H9 (cell line): ENCODE measurements at regions not wholly inside any gene's neighbourhood (a gene's known extent, or its start where the extent isn't known, plus 50 kb on each side); places are given as distances from the start of the nearest gene placed in this dataset.

Source experiments
- DNase-seq: peaks from one replicate; pipeline ENCODE4 v3.0.0-alpha.2; 2017
- H2AFZ ChIP-seq: one replicate; pipeline ENCODE4 v1.6.1; 2013; ENCODE audit warnings: mild to moderate bottlenecking, low read length, control low read depth, moderate library complexity
- H2AK5ac ChIP-seq: 2 replicates; pipeline ENCODE4 v1.6.1; 2013; ENCODE audit warnings: low read length, control low read depth, mixed read lengths; ENCODE audit not compliant: insufficient read length
- H2BK120ac ChIP-seq: one replicate; pipeline ENCODE4 v1.6.1; 2013; ENCODE audit warnings: low read depth, mild to moderate bottlenecking, low read length, control low read depth, inconsistent platforms; ENCODE audit not compliant: poor library complexity, severe bottlenecking
- H2BK12ac ChIP-seq: 2 replicates; pipeline ENCODE4 v1.6.1; 2013; ENCODE audit warnings: low read length, control low read depth, mixed read lengths, low read depth; ENCODE audit not compliant: insufficient read length
- H2BK15ac ChIP-seq: 2 replicates; pipeline ENCODE4 v1.6.1; 2013; ENCODE audit warnings: low read depth, low read length, control low read depth
- H2BK20ac ChIP-seq: one replicate; pipeline ENCODE4 v1.6.1; 2013; ENCODE audit warnings: low read depth, mild to moderate bottlenecking, low read length, control low read depth, inconsistent platforms; ENCODE audit not compliant: poor library complexity, severe bottlenecking
- H2BK5ac ChIP-seq: 2 replicates; pipeline ENCODE4 v1.6.1; 2013; ENCODE audit warnings: low read length, control low read depth, mixed read lengths; ENCODE audit not compliant: insufficient read length
- H3K14ac ChIP-seq: 2 replicates; pipeline ENCODE4 v1.6.1; 2013; ENCODE audit warnings: low read length, control low read depth; ENCODE audit not compliant: insufficient read depth
- H3K18ac ChIP-seq: 2 replicates; pipeline ENCODE4 v1.6.1; 2013; ENCODE audit warnings: low read depth, mild to moderate bottlenecking, mixed read lengths, low read length, control low read depth; ENCODE audit not compliant: insufficient read length
- H3K23ac ChIP-seq: 2 replicates; pipeline ENCODE4 v1.6.1; 2013; ENCODE audit warnings: low read length, control low read depth, mixed read lengths, low read depth; ENCODE audit not compliant: insufficient read length
- H3K23me2 ChIP-seq: 2 replicates; pipeline ENCODE4 v1.6.1; 2013; ENCODE audit warnings: low read depth, mild to moderate bottlenecking, mixed read lengths, low read length, control low read depth; ENCODE audit not compliant: insufficient read length, poor library complexity, severe bottlenecking
- H3K27ac ChIP-seq: 2 replicates; pipeline ENCODE4 v1.5.1; 2013; ENCODE audit warnings: low read length, control low read depth, mixed read lengths, low read depth; ENCODE audit not compliant: insufficient read length
- H3K27me3 ChIP-seq: 2 replicates; pipeline ENCODE4 v1.6.1; 2013; ENCODE audit warnings: low read length, control low read depth, inconsistent platforms; ENCODE audit not compliant: insufficient read depth
- H3K4ac ChIP-seq: 2 replicates; pipeline ENCODE4 v1.6.1; 2013; ENCODE audit warnings: low read depth, mild to moderate bottlenecking, control low read depth, inconsistent platforms, low read length, moderate library complexity
- H3K4me1 ChIP-seq: 2 replicates; pipeline ENCODE4 v1.6.1; 2013; ENCODE audit warnings: low read length, control low read depth, inconsistent platforms; ENCODE audit not compliant: insufficient read depth
- H3K4me2 ChIP-seq: 2 replicates; pipeline ENCODE4 v1.6.1; 2013; ENCODE audit warnings: low read length, control low read depth, mixed read lengths; ENCODE audit not compliant: insufficient read length, insufficient read depth
- H3K56ac ChIP-seq: 2 replicates; pipeline ENCODE4 v1.6.1; 2013; ENCODE audit warnings: low read depth, mild to moderate bottlenecking, mixed read lengths, low read length, control low read depth; ENCODE audit not compliant: insufficient read length
- H3K79me1 ChIP-seq: 2 replicates; pipeline ENCODE4 v1.6.1; 2013; ENCODE audit warnings: low read depth, mild to moderate bottlenecking, moderate library complexity, low read length, control low read depth, inconsistent platforms; ENCODE audit not compliant: insufficient read depth, poor library complexity, severe bottlenecking
- H3K79me2 ChIP-seq: 2 replicates; pipeline ENCODE4 v1.6.1; 2013; ENCODE audit warnings: low read length, control low read depth, inconsistent platforms; ENCODE audit not compliant: insufficient read depth
- H3K9ac ChIP-seq: 2 replicates; pipeline ENCODE4 v1.6.1; 2013; ENCODE audit warnings: low read length, control low read depth, mixed read lengths; ENCODE audit not compliant: insufficient read length; ENCODE audit errors: extremely low read depth
- H3K9me3 ChIP-seq: one replicate; pipeline ENCODE4 v1.6.1; 2013; ENCODE audit warnings: low read depth, low read length, inconsistent platforms; ENCODE audit not compliant: control insufficient read depth
- H3T11ph ChIP-seq: one replicate; pipeline ENCODE4 v1.6.1; 2013; ENCODE audit warnings: mild to moderate bottlenecking, low read length, control low read depth, inconsistent platforms
- H4K20me1 ChIP-seq: one replicate; pipeline ENCODE4 v1.6.1; 2013; ENCODE audit not compliant: control insufficient read depth, insufficient read length, insufficient read depth
- H4K5ac ChIP-seq: 2 replicates; pipeline ENCODE4 v1.6.1; 2013; ENCODE audit warnings: low read depth, mild to moderate bottlenecking, mixed read lengths, low read length, control low read depth; ENCODE audit not compliant: insufficient read length
- H4K8ac ChIP-seq: replicated peaks from 2 replicates; pipeline ENCODE4 v1.6.1; 2013; ENCODE audit warnings: low read length, control low read depth, mixed read lengths, low read depth; ENCODE audit not compliant: insufficient read length
- H4K91ac ChIP-seq: 2 replicates; pipeline ENCODE4 v1.6.1; 2013; ENCODE audit warnings: low read depth, mild to moderate bottlenecking, moderate library complexity, mixed read lengths, low read length, control low read depth; ENCODE audit not compliant: insufficient read length
- H3K27ac Mint-ChIP-seq, 3 experiments: 2 replicates in 2 of 3; 3 replicates in 1 of 3; pipeline ENCODE4 v1.8.0; 2020 to 2021; ENCODE audit warnings: mixed read lengths in 3 of 3, mild to moderate bottlenecking in 1 of 3, moderate library complexity in 1 of 3
- H3K27me3 Mint-ChIP-seq: 2 replicates; pipeline ENCODE4 v1.8.0; 2021; ENCODE audit warnings: low read depth, mild to moderate bottlenecking, moderate library complexity, mixed read lengths
- H3K36me3 Mint-ChIP-seq, 3 experiments: 2 replicates in 2 of 3; 3 replicates in 1 of 3; pipeline ENCODE4 v1.8.0; 2020 to 2021; ENCODE audit warnings: low read depth in 3 of 3, mixed read lengths in 3 of 3; ENCODE audit not compliant: insufficient read depth in 1 of 3
- H3K4me1 Mint-ChIP-seq, 2 experiments: 2 replicates each; pipeline ENCODE4 v1.8.0; 2020; ENCODE audit warnings: mixed read lengths in 2 of 2
- H3K4me3 Mint-ChIP-seq, 2 experiments: 2 replicates in 1 of 2; 3 replicates in 1 of 2; pipeline ENCODE4 v1.8.0; 2020 to 2021; ENCODE audit warnings: mild to moderate bottlenecking in 2 of 2, mixed read lengths in 2 of 2, moderate library complexity in 1 of 2
- H3K9me3 Mint-ChIP-seq, 2 experiments: 2 replicates in 1 of 2; 3 replicates in 1 of 2; pipeline ENCODE4 v1.8.0; 2020; ENCODE audit warnings: mild to moderate bottlenecking in 2 of 2, mixed read lengths in 2 of 2, moderate library complexity in 1 of 2
- WGBS: extraction: QIAGEN DNeasy Blood & Tissue Kit; methylation state at CpG from one replicate; pipeline ENCODE4 v1.1.7; 2013; ENCODE audit warnings: missing lambda C conversion rate, low lambda C conversion rate, mixed read lengths; ENCODE audit not compliant: insufficient read length; ENCODE audit errors: extremely low coverage; 5-methylcytosine and 5-hydroxymethylcytosine counted together
- TF ChIP-seq, protein P1 (sequence below): fragments of 200-600 bp; sonication (generic); conservative IDR thresholded peaks from 3 replicates; pipeline ENCODE4 v1.8.0; 2021; ENCODE audit warnings: antibody characterized with exemption, mild to moderate bottlenecking

GRCh38 chrX:10755439-10756334, 135.3 kb upstream of the MID1 start:
- H3K4me1 Mint-ChIP-seq = peaks cover 51 to 52% of the 10 kb centered on the region in 2 experiments
- H3K79me2 ChIP-seq = no peaks in the 10 kb centered on the region; the same call in none of the 2 replicates
- no CpG with 5 or more reads among the region's 9 CpGs for WGBS
- peak overlapping the region; percentile 31 for H3K4me2 ChIP-seq
- H4K8ac ChIP-seq = no peak overlapping the region
- H4K91ac ChIP-seq = no peak overlapping the region
- H3K79me1 ChIP-seq = no peaks in the 10 kb centered on the region
- no peaks in the 10 kb centered on the region; a peak in 2 of 7 replicates for H3K36me3 Mint-ChIP-seq
- H4K5ac ChIP-seq = no peak overlapping the region
- H3K27me3 ChIP-seq = no peaks in the 10 kb centered on the region
- H3K27ac Mint-ChIP-seq = peak overlapping the region; percentile 87 to 98 (median 95); a peak in 6 of 7 replicates
- no peaks in the 10 kb centered on the region for H3K23me2 ChIP-seq
- H2AFZ ChIP-seq = no peak overlapping the region
- no peak overlapping the region for H3K23ac ChIP-seq
- H3K4me1 ChIP-seq = peaks cover 17% of the 10 kb centered on the region
- H3K9me3 Mint-ChIP-seq = peaks cover 22 to 58% of the 10 kb centered on the region in 2 experiments
- H3K18ac ChIP-seq = no peak overlapping the region
- no peak overlapping the region for H3T11ph ChIP-seq
- no peak overlapping the region for H2BK12ac ChIP-seq
- H2BK20ac ChIP-seq = no peak overlapping the region
- no peaks in the 10 kb centered on the region; the same call in 1 of the 2 replicates for H3K27me3 Mint-ChIP-seq
- no peak overlapping the region for H3K4ac ChIP-seq
- peaks cover 6% of the 10 kb centered on the region for H3K9me3 ChIP-seq
- H3K4me3 Mint-ChIP-seq = no peak overlapping the region
- no peak overlapping the region for H3K9ac ChIP-seq
- no peak overlapping the region for H2BK15ac ChIP-seq
- H4K20me1 ChIP-seq = no peaks in the 10 kb centered on the region
- peak; percentile 68 for DNase-seq
- H2AK5ac ChIP-seq = no peak overlapping the region
- H3K14ac ChIP-seq = no peak overlapping the region
- no peak overlapping the region for H2BK120ac ChIP-seq
- TF ChIP-seq, protein P1, sequence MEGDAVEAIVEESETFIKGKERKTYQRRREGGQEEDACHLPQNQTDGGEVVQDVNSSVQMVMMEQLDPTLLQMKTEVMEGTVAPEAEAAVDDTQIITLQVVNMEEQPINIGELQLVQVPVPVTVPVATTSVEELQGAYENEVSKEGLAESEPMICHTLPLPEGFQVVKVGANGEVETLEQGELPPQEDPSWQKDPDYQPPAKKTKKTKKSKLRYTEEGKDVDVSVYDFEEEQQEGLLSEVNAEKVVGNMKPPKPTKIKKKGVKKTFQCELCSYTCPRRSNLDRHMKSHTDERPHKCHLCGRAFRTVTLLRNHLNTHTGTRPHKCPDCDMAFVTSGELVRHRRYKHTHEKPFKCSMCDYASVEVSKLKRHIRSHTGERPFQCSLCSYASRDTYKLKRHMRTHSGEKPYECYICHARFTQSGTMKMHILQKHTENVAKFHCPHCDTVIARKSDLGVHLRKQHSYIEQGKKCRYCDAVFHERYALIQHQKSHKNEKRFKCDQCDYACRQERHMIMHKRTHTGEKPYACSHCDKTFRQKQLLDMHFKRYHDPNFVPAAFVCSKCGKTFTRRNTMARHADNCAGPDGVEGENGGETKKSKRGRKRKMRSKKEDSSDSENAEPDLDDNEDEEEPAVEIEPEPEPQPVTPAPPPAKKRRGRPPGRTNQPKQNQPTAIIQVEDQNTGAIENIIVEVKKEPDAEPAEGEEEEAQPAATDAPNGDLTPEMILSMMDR = no peak
- H3K56ac ChIP-seq = no peak overlapping the region
- peak overlapping the region; percentile 70 for H3K27ac ChIP-seq
- H2BK5ac ChIP-seq = no peak overlapping the region
